Nucleus accumbens (tissue), 56 donors: ENCODE measurements at regions not wholly inside any gene's neighbourhood (a gene's known extent, or its start where the extent isn't known, plus 50 kb on each side); places are given as distances from the start of the nearest gene placed in this dataset.
A peak's percentile ranks its signal among the peaks of the same experiment; 100 is the strongest.
"Not testable (repeated sequence)": the region's sequence is repeated elsewhere in the genome, so short reads cannot be mapped to it uniquely, and the experiment has no call there.

Experiments used
- DNase-seq, 56 donors: peaks; one replicate each; lab custom pipeline; 2025; lab: John Stamatoyannopoulos, UW

- no peak for DNase-seq
Measured at GRCh38 chr4:72945719-72946336, 123.7 kb downstream of the COX18 start.

GRCh38 chr4:72942565-72942964, 127.0 kb downstream of the COX18 start:
- DNase-seq: no peak

GRCh38 chr4:72938516-72938915, 131.0 kb downstream of the COX18 start:
- no peak for DNase-seq

GRCh38 chr4:72935462-72935861, 134.1 kb downstream of the COX18 start:
- DNase-seq: no peak

GRCh38 chr4:72933029-72933428, 136.5 kb downstream of the COX18 start:
- no peak for DNase-seq

- DNase-seq: no peak
Measured at GRCh38 chr4:72931346-72931745, 138.2 kb downstream of the COX18 start.

- not testable (repeated sequence) for DNase-seq
Measured at GRCh38 chr4:72929596-72930274, 139.8 kb downstream of the COX18 start.

GRCh38 chr4:72924814-72925213, 144.7 kb downstream of the COX18 start:
- no peak for DNase-seq

GRCh38 chr4:72919937-72920336, 149.6 kb downstream of the COX18 start:
- no peak for DNase-seq

GRCh38 chr4:72919464-72919863, 150.1 kb downstream of the COX18 start:
- DNase-seq: peak in 5 of 56 donors; percentile 1 to 24 (median 4)

GRCh38 chr4:72918362-72918761, 151.2 kb downstream of the COX18 start:
- no peak for DNase-seq

- no peak for DNase-seq
Measured at GRCh38 chr4:72911316-72911715, 158.2 kb downstream of the COX18 start.

- no peak for DNase-seq
Measured at GRCh38 chr4:72909461-72909860, 160.1 kb downstream of the COX18 start.

GRCh38 chr4:72902354-72902753, 167.2 kb downstream of the COX18 start:
- no peak for DNase-seq

GRCh38 chr4:72901553-72901952, 168.0 kb downstream of the COX18 start:
- DNase-seq: no peak

GRCh38 chr4:72900952-72901351, 168.6 kb downstream of the COX18 start:
- DNase-seq: no peak

- no peak for DNase-seq
Measured at GRCh38 chr4:72899621-72900020, 169.9 kb downstream of the COX18 start.

GRCh38 chr4:72899214-72899613, 170.3 kb downstream of the COX18 start:
- no peak for DNase-seq

GRCh38 chr4:72896515-72896914, 173.0 kb downstream of the COX18 start:
- no peak for DNase-seq

- DNase-seq: no peak
Measured at GRCh38 chr4:72895408-72895807, 174.1 kb downstream of the COX18 start.

- DNase-seq: no peak
Measured at GRCh38 chr4:72893354-72894066, 176.0 kb downstream of the COX18 start.

GRCh38 chr4:72888331-72888730, 181.2 kb downstream of the COX18 start:
- no peak for DNase-seq
